Activated CD8-positive, alpha-beta memory T cell treated with anti-CD3 and anti-CD28 coated beads for 1 hour (primary cell): ENCODE measurements at regions not wholly inside any gene's neighbourhood (a gene's known extent, or its start where the extent isn't known, plus 50 kb on each side); places are given as distances from the start of the nearest gene placed in this dataset.

Experiments
- DNase-seq, 2 donors: peaks; one replicate each; pipeline ENCODE4 v3.0.0-alpha.2; 2020; ENCODE audit warnings: low read depth in 1 of 2; ENCODE audit errors: extremely low read depth in 1 of 2

DNA sequence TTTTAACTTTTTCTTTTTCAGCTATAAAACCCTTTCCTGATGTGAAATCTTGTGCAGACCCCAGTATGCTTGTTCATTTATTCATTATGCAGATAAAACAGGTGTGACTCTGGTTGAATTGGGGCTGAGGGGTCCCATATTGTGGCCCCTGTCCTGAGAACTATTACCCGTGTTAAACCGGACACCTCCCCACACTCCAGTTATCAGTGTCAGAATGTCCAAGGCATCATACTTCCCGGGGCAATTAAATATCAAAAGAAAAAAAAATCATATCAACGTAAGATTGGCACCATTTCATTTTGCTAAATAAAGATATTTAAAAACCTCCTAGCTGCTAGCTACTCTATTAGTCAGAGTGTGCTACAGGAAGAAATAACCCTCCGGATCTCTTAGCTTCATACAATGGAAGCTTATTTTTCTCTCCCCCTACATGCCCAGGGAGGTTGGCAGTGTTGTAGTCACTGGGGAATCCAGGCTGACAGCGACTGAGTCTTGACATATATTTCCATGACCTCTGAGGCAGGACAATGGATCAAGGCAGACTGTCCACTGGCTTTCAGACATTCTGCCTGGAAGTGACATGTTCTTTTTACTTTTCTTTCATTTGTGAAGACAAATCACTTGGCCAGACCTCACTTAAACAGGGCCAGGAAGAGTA lies 170.0 kb downstream of the SEC61B start:
- DNase-seq, result no peak

DNA sequence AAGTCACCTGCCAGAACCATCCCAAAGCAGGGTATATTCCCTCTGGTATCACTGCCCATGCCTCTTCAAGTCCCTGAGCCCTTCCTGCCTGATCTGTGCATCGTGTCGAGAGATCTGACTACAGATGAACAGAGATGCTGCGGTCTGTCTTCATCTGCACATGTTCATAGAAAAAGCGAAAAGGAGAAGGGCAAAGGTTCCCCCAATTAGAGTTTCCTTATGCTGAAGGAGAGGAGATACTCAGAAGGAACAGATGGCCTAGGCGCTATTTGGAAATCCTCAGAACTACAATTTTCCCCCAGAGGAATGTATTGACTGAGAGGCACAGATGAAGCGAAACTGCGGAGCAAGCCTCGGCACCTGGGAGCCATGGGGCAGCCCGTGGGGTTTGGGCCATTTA lies 170.9 kb downstream of the SEC61B start:
- DNase-seq, result no peak

- no peak for DNase-seq
These were observed 171.9 kb downstream of the SEC61B start for GRCh38 chr9:99393993-99394392.

GRCh38 chr9:99398241-99398640 lies 176.2 kb downstream of the SEC61B start:
- no peak for DNase-seq

DNA sequence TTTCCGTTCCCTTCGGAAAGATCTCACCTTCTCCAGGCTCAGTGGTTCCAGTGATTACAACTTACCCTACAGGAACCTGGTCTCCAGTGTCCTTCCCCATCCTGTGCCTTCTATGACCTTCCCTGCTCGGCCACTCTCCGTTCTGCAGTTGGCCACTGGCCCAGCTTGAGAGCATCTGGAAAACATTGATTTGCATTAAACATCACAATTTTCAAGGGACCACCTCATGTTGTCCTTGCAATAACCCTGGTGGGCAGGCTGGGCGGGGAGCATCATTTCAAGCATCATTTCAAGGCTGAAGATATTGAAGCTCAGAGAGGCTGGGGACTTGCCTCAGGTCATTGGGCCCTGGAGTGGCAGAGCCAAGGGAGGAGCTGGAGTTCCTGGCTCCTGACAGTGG lies 177.4 kb downstream of the SEC61B start:
- DNase-seq, result no peak

DNA sequence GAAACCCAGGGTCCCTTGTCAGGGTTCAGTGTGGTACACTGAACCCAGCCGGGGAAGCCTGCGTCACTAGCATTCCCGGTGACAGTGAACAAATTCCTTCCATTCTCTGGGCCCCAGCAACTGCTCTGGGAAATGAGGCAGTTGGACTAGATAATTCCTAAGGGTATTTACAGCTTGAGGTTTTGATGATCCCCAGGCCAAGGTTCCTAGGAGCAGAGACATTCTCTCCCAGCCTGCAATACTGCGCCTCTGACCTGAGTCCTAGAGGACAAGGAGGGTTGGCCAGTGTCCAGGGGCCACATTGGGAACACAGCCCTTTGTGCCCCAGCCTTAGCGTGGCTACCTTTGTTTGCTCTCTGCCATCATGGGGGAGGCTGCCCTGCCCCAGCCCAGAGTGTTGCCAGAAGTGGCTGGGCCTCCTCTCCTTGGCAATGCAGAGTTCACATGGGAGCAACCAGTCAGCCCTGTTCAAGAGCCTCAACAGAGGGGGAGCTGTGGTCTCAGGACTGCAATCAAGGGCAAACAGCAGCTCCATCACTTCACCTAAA lies 178.2 kb downstream of the SEC61B start:
- DNase-seq, result no peak

DNA sequence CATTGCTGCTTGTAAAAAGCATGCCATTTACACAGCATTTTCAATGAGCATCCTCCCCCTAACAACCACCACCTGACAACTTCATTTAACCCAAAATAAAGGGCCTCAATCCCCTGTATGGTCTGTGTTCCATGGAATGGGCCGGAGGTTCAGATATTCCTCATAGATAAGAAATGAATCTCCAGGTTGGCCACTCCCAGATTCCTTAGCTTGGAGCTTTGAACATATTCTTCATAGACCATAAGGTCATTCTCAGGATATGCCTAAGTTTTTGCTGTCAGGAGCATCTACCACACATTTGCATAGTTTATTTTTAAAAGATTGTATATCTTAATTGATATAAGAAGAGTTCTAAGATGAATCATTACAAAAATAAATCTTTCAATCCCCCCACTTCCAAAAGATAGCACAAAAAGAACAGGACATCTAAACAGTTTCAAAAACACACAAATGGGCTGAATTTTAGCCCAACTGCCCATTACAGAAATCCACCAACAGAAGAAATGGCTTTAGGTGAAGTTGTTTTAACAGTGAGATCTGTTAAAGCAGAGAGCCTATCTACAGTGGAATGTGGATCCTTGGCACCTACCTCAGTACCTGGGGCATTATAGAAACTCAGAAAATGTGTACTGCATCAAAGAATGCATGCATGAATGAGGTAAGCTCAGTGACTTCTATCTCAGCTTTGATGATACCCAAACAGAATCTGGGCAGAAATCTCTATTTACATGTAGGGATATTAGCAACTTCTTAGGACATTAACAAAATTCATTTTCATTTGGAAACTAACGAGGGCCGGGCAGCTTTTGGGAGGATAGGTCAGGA lies 179.8 kb downstream of the SEC61B start:
- DNase-seq, result no peak

GRCh38 chr9:99403371-99403770 lies 181.3 kb downstream of the SEC61B start:
- DNase-seq, result no peak

DNA sequence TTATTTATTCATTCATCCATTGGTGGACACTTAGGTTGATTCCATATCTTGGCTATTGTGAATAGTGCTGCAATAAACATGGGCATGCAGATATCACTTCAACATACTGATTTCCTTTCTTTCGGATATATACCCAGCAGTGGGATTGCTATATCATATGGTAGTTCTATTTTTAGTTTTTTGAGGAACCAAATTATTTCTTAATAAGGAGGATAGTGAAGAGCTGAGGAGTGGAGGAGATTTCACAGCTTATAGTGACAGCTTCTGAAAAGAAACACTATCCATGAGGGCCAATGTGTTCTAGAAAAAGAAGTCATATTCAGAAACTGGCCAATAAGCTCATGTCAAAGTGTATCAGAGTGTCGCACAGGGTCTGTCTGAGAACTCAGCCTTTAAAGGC lies 183.3 kb downstream of the SEC61B start:
- DNase-seq, result no peak

- DNase-seq, result no peak
These were observed 184.9 kb downstream of the SEC61B start for GRCh38 chr9:99406939-99407338.

DNA sequence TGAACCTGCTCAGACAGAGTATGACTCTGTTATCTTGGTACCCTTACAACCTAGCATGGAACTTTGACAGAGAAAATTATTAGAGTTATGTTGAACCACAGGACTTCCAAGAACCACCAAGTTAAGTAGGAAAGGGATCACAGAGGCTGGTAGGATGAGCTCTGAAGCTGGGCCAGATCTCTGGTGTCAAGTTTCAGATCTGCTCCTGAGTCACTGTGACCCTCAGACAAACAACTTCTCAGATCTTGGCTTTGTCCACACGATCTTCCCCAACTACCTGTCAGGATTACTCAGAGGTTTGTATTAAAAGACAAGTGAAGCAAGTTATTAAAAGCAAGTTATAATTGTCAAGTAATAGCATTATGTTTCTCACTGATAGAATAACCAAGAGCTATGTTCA lies 189.0 kb downstream of the SEC61B start:
- DNase-seq, result no peak

GRCh38 chr9:99411479-99412115 lies 189.5 kb downstream of the SEC61B start:
- DNase-seq, result no peak

- no peak for DNase-seq
These were observed 190.5 kb downstream of the SEC61B start for GRCh38 chr9:99412606-99413005.

GRCh38 chr9:99414321-99414720 lies 192.2 kb downstream of the SEC61B start:
- DNase-seq, result no peak

- DNase-seq, result no peak
These were observed 193.5 kb downstream of the SEC61B start for GRCh38 chr9:99415606-99416005.

GRCh38 chr9:99416007-99416406 lies 193.9 kb downstream of the SEC61B start:
- no peak for DNase-seq

- no peak for DNase-seq
These were observed 197.0 kb downstream of the SEC61B start for GRCh38 chr9:99419070-99419469.

GRCh38 chr9:99421369-99421768 lies 199.3 kb downstream of the SEC61B start:
- no peak for DNase-seq

DNA sequence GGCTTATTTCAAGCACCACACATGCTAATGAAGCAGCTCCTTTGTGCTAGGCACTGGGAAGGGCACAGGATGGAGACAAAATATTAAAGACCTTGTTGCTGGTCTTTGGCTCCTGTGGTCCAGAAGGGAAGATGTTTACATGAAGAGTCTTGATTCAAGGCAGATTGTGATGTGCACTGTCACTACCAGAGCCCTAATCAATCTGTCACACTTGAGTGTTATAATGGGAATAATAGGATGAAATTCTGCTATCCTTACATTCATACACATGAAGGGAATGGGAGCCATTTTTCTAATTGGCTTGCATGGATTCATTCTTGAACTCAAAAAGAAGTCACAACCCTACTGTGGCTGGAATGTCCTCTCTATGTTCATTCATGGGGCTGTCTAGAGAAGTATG lies 203.0 kb downstream of the SEC61B start:
- no peak for DNase-seq

GRCh38 chr9:99425923-99426842 lies 204.1 kb downstream of the SEC61B start:
- DNase-seq, result no peak

DNA sequence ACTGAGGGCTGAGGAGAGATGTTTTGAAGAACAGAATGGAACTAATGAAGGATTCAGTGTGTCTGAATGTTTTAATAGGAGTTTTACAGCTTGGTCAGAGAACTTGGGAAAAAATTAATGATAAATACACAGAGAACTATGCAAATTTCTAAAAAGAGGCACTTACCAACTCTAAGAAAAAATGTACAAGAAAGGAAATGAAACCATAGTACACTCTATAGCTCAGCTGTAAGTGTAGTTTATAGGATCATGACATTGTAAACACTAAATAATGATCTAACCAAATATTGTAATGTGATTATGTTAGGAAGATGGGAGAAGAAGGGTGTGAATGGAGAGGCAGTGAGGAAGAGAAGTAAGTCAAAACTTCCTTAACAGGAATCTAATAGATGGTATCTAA lies 205.2 kb downstream of the SEC61B start:
- DNase-seq, result no peak
